IPS-20b (cell line): ENCODE measurements at regions not wholly inside any gene's neighbourhood (a gene's known extent, or its start where the extent isn't known, plus 50 kb on each side); places are given as distances from the start of the nearest gene placed in this dataset.
"Not testable (repeated sequence)": the region's sequence is repeated elsewhere in the genome, so short reads cannot be mapped to it uniquely, and the experiment has no call there.

ENCODE experiments used
- H3K27ac ChIP-seq: one replicate; pipeline ENCODE4 v1.5.1; 2013; ENCODE audit warnings: low read length
- H3K27me3 ChIP-seq: 2 replicates; pipeline ENCODE4 v1.6.1; 2013; ENCODE audit warnings: mild to moderate bottlenecking, low read length, inconsistent platforms; ENCODE audit not compliant: insufficient read depth
- H3K36me3 ChIP-seq: 2 replicates; pipeline ENCODE4 v1.6.1; 2013; ENCODE audit warnings: low read depth, mild to moderate bottlenecking, inconsistent platforms, low read length, moderate library complexity; ENCODE audit not compliant: insufficient read depth
- H3K4me1 ChIP-seq: 2 replicates; pipeline ENCODE4 v1.6.1; 2013; ENCODE audit warnings: mild to moderate bottlenecking, control low read depth, inconsistent platforms, low read length, moderate library complexity; ENCODE audit not compliant: insufficient read depth
- H3K4me3 ChIP-seq: 2 replicates; pipeline ENCODE4 v1.5.1; 2013; ENCODE audit warnings: mild to moderate bottlenecking, low read length, inconsistent platforms
- H3K9ac ChIP-seq: 2 replicates; pipeline ENCODE4 v1.6.1; 2013; ENCODE audit warnings: low read depth, mild to moderate bottlenecking, inconsistent platforms, low read length, moderate library complexity
- H3K9me3 ChIP-seq: 2 replicates; pipeline ENCODE4 v1.6.1; 2013; ENCODE audit warnings: mild to moderate bottlenecking, low read depth, low read length, inconsistent platforms; ENCODE audit not compliant: insufficient read depth

DNA sequence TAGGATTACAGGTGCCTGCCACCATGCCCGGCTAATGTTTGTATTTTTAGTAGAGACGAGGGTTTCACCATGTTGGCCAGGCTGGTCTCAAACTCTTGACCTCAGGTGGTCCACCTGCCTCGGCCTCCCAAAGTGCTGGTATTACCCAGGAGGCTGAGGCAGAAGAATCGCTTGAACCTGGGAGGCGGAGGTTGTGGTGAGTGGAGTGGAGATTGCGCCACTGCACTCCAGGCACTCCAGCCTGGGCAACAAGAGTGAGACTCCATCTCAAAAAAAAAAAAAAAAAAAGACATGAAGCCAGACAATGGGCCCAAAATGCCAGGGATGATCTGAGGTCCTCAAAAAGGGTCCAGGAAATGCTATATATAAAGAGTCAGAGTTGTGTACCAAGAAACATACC is 392.9 kb downstream of the SEC14L1 start:
- H3K9ac ChIP-seq, H3K4me1 ChIP-seq, H3K27ac ChIP-seq, H3K4me3 ChIP-seq, H3K9me3 ChIP-seq, H3K36me3 ChIP-seq: not testable (repeated sequence)
- peaks cover 12% of the 10 kb centered on the region for H3K27me3 ChIP-seq

DNA sequence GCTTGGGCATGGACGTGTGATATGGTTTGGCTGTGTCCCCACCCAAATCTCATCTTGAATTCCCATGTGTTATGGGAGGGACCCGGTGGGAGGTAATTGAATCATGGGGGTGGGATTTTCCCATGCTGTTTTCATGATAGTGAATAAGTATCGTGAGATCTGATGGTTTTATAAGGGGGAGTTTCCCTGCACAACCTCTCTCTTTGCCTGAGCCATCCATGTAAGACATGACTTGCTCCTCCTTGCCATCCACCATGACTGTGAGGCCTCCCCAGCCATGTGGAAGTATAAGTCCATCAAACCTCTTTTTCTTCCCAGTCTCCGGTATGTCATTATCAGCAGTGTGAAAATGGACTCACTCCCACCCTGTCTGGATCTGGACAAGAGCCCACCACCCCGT is 393.4 kb downstream of the SEC14L1 start:
- H3K27ac ChIP-seq = no peak overlapping the region
- no peaks in the 10 kb centered on the region for H3K9me3 ChIP-seq
- H3K36me3 ChIP-seq = no peaks in the 10 kb centered on the region
- no peak overlapping the region for H3K4me3 ChIP-seq
- no peak overlapping the region for H3K9ac ChIP-seq
- H3K27me3 ChIP-seq = peaks cover 7% of the 10 kb centered on the region
- no peaks in the 10 kb centered on the region for H3K4me1 ChIP-seq

GRCh38 chr17:77535435-77535834 is 394.7 kb downstream of the SEC14L1 start:
- Histone ChIP-seq H3K27ac (no peak overlapping the region), H3K4me3 (no peak overlapping the region), H3K36me3 (no peaks in the 10 kb centered on the region), H3K27me3 (peaks cover 7% of the 10 kb centered on the region), H3K4me1 (peaks cover 1% of the 10 kb centered on the region; the same call in 1 of the 2 replicates), H3K9ac (no peak overlapping the region), H3K9me3 (no peaks in the 10 kb centered on the region)

GRCh38 chr17:77535892-77536291 is 395.1 kb downstream of the SEC14L1 start:
- no peaks in the 10 kb centered on the region for H3K36me3 ChIP-seq
- H3K9me3 ChIP-seq = no peaks in the 10 kb centered on the region
- no peak overlapping the region for H3K27ac ChIP-seq
- H3K4me3 ChIP-seq = no peak overlapping the region
- peaks cover 6% of the 10 kb centered on the region; the same call in 1 of the 2 replicates for H3K4me1 ChIP-seq
- no peak overlapping the region for H3K9ac ChIP-seq
- peaks cover 12% of the 10 kb centered on the region for H3K27me3 ChIP-seq

GRCh38 chr17:77537566-77537965 is 396.8 kb downstream of the SEC14L1 start:
- H3K9me3 ChIP-seq = no peaks in the 10 kb centered on the region
- H3K27me3 ChIP-seq = peaks cover 18% of the 10 kb centered on the region
- peaks cover 15% of the 10 kb centered on the region; the same call in 1 of the 2 replicates for H3K4me1 ChIP-seq
- no peak overlapping the region for H3K4me3 ChIP-seq
- H3K9ac ChIP-seq = no peak overlapping the region
- H3K27ac ChIP-seq = no peak overlapping the region
- no peaks in the 10 kb centered on the region for H3K36me3 ChIP-seq

GRCh38 chr17:77540531-77540930 is 399.8 kb downstream of the SEC14L1 start:
- no peak overlapping the region for H3K9ac ChIP-seq
- H3K27me3 ChIP-seq = peaks cover 34% of the 10 kb centered on the region
- H3K36me3 ChIP-seq = no peaks in the 10 kb centered on the region
- H3K4me3 ChIP-seq = peak overlapping the region; percentile 19; the same call in 1 of the 2 replicates
- no peak overlapping the region for H3K27ac ChIP-seq
- H3K4me1 ChIP-seq = peaks cover 15% of the 10 kb centered on the region; the same call in 1 of the 2 replicates
- no peaks in the 10 kb centered on the region for H3K9me3 ChIP-seq

GRCh38 chr17:77540975-77541374 is 400.2 kb downstream of the SEC14L1 start:
- H3K4me1 ChIP-seq = peaks cover 15% of the 10 kb centered on the region; the same call in 1 of the 2 replicates
- H3K9me3 ChIP-seq = no peaks in the 10 kb centered on the region
- no peaks in the 10 kb centered on the region for H3K36me3 ChIP-seq
- H3K27me3 ChIP-seq = peaks cover 34% of the 10 kb centered on the region
- no peak overlapping the region for H3K27ac ChIP-seq
- H3K4me3 ChIP-seq = peak overlapping the region; percentile 19; the same call in 1 of the 2 replicates
- H3K9ac ChIP-seq = no peak overlapping the region

- H3K9me3 ChIP-seq = no peaks in the 10 kb centered on the region
- peaks cover 34% of the 10 kb centered on the region for H3K27me3 ChIP-seq
- peaks cover 15% of the 10 kb centered on the region; the same call in 1 of the 2 replicates for H3K4me1 ChIP-seq
- no peaks in the 10 kb centered on the region for H3K36me3 ChIP-seq
- no peak overlapping the region for H3K4me3 ChIP-seq
- no peak overlapping the region for H3K27ac ChIP-seq
- H3K9ac ChIP-seq = no peak overlapping the region
Observed at GRCh38 chr17:77542011-77542410, 401.2 kb downstream of the SEC14L1 start.

DNA sequence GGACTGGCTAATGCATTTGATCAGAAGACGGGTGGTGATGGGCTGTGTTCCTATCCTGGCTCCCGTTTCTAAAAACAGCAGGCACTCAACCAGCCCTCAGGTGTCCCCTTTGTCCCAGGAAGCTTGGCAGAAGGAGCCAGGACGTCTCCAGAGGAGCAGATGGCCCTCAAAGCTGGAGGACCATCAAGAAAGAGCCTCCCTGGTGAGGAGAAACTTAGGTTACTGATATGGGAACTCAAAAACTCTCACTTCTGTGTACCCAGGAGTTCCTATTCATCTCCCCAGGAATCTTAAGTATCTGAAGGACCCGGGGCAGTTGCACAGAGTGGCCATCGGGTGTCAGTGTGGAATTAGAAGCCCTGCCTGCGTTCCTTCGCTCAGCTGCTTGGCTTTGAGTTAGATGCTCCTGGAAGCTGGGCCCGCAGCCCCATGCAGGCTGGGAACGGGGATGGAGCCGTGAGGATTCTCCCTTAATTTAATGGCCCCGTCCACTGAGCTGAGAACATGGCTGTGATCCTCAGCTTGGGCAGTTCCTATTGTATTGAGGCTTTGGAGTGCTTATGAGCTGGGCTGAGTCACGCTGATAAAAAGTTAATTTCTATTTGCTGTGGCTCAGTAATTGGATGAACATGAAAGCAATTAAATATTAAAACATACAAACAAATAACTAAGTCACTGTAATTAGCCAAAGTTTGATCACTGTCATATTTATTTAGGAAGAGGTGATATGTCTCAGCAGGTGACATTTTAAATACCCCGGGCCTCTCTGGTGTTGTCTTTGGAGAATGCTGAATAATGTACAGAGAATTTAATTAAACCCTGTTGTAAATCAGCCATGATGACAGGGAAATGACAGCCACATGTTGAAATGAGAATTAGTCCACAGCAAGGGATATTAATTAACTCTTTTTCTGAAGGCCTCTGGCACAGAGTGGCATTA is 402.1 kb downstream of the SEC14L1 start:
- Histone ChIP-seq H3K27me3 (peaks cover 34% of the 10 kb centered on the region), H3K36me3 (no peaks in the 10 kb centered on the region)

GRCh38 chr17:77543801-77544200 is 403.0 kb downstream of the SEC14L1 start:
- no peak overlapping the region for H3K4me3 ChIP-seq
- no peaks in the 10 kb centered on the region for H3K36me3 ChIP-seq
- H3K9ac ChIP-seq = no peak overlapping the region
- H3K27me3 ChIP-seq = peaks cover 34% of the 10 kb centered on the region
- no peak overlapping the region for H3K27ac ChIP-seq
- no peaks in the 10 kb centered on the region for H3K9me3 ChIP-seq
- H3K4me1 ChIP-seq = peaks cover 15% of the 10 kb centered on the region; the same call in 1 of the 2 replicates

More for the DNA sequence above, 402.1 kb downstream of the SEC14L1 start:
- Histone ChIP-seq H3K9ac (no peak overlapping the region), H3K9me3 (no peaks in the 10 kb centered on the region), H3K27ac (no peak overlapping the region), H3K4me3 (no peak overlapping the region), H3K4me1 (peaks cover 15% of the 10 kb centered on the region; the same call in 1 of the 2 replicates)

DNA sequence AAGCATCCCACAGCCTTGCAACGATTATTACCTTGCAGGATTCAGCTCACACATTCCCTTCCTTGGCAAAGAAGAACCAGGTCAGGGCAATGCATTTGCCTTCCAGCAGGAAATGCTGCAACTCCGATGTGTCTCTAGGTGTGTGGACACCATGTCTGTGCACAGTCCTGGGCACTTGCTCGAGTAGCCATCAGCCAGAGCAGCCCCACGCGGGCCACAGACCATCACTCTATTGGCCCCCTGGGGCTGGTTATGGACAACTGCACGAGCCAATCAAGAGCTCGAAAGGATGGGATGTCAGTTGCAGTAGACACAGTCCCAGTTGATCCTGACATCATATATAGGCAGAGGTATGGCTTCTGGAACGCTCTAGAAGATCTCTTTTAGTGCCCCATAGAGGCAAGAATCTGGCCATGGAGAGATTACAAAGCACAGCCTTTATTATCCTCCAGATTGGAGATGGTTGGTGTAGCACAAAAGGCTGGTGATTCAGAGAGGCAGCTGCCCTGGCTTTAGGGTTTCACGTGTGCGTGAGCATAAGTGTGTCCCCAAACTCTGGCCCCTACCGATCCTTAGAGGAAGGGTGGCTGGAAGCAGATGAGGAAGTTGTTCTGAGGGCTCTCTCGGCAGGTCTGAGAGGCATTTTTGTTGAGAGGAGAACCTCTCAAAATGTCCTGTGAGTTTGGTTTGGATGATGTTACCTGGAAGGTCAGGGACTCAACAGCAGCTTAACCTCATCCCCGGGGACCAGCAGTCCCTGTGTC is 403.8 kb downstream of the SEC14L1 start:
- H3K27ac ChIP-seq = no peak overlapping the region
- H3K4me3 ChIP-seq = no peak overlapping the region
- peaks cover 34% of the 10 kb centered on the region for H3K27me3 ChIP-seq
- no peaks in the 10 kb centered on the region for H3K36me3 ChIP-seq
- H3K4me1 ChIP-seq = peaks cover 15% of the 10 kb centered on the region; the same call in 1 of the 2 replicates
- no peaks in the 10 kb centered on the region for H3K9me3 ChIP-seq
- no peak overlapping the region for H3K9ac ChIP-seq
